HG03045 (cell line): ENCODE measurements at regions not wholly inside any gene's neighbourhood (a gene's known extent, or its start where the extent isn't known, plus 50 kb on each side); places are given as distances from the start of the nearest gene placed in this dataset.
A peak's percentile ranks its signal among the peaks of the same experiment; 100 is the strongest.

Experiments
- ATAC-seq: cut with Tn5 transposase; IDR thresholded peaks from one replicate; pipeline ENCODE4 v1.9.1; 2021; ENCODE audit warnings: mild to moderate bottlenecking, moderate library complexity; ENCODE audit not compliant: unreplicated experiment

GRCh38 chr4:100130964-100131363 is 59.3 kb downstream of the DDIT4L start:
- no peak for ATAC-seq

GRCh38 chr4:100130491-100130890 is 59.8 kb downstream of the DDIT4L start:
- no peak for ATAC-seq

- no peak for ATAC-seq
Observed at GRCh38 chr4:100129774-100130173, 60.5 kb downstream of the DDIT4L start.

GRCh38 chr4:100128338-100128737 is 61.9 kb downstream of the DDIT4L start:
- ATAC-seq, result no peak

- ATAC-seq, result no peak
Observed at GRCh38 chr4:100124715-100125114, 65.6 kb downstream of the DDIT4L start.

- no peak for ATAC-seq
Observed at GRCh38 chr4:100118181-100118580, 72.1 kb downstream of the DDIT4L start.

- ATAC-seq, result no peak
Observed at GRCh38 chr4:100117750-100118149, 72.5 kb downstream of the DDIT4L start.

- no peak for ATAC-seq
Observed at GRCh38 chr4:100114909-100115308, 75.4 kb downstream of the DDIT4L start.

- no peak for ATAC-seq
Observed at GRCh38 chr4:100113732-100114131, 76.5 kb downstream of the DDIT4L start.

- ATAC-seq, result no peak
Observed at GRCh38 chr4:100113096-100113495, 77.2 kb downstream of the DDIT4L start.

GRCh38 chr4:100109921-100110320 is 80.3 kb downstream of the DDIT4L start:
- ATAC-seq, result no peak

GRCh38 chr4:100108869-100109268 is 81.4 kb downstream of the DDIT4L start:
- ATAC-seq, result no peak

- ATAC-seq, result peak; percentile 90
Observed at GRCh38 chr4:100106982-100107381, 83.3 kb downstream of the DDIT4L start.

- ATAC-seq, result no peak
Observed at GRCh38 chr4:100103671-100104070, 86.6 kb downstream of the DDIT4L start.

- no peak for ATAC-seq
Observed at GRCh38 chr4:100100985-100101384, 89.3 kb downstream of the DDIT4L start.

- ATAC-seq, result no peak
Observed at GRCh38 chr4:100099746-100100145, 90.5 kb downstream of the DDIT4L start.

- ATAC-seq, result no peak
Observed at GRCh38 chr4:100098681-100099080, 91.6 kb downstream of the DDIT4L start.

GRCh38 chr4:100098011-100098545 is 92.2 kb downstream of the DDIT4L start:
- no peak for ATAC-seq

GRCh38 chr4:100095729-100096595 is 94.3 kb downstream of the DDIT4L start:
- peak; percentile 90 for ATAC-seq

- peak; percentile 85 for ATAC-seq
Observed at GRCh38 chr4:100093091-100093866, 97.0 kb downstream of the DDIT4L start.

- ATAC-seq, result no peak
Observed at GRCh38 chr4:100087743-100088142, 102.5 kb downstream of the DDIT4L start.
